ENCODE measurements at regions not wholly inside any gene's neighbourhood (a gene's known extent, or its start where the extent isn't known, plus 50 kb on each side); places are given as distances from the start of the nearest gene placed in this dataset.

- TF ChIP-seq CTCF (IDR thresholded peaks at IDR 0.05; ENCODE audit: borderline replicate concordance, extremely low read depth, low read length, poor library complexity, severe bottlenecking) (no peak), EZH2 (IDR thresholded peaks at IDR 0.05; ENCODE audit: borderline replicate concordance, low read depth, low read length, severe bottlenecking) (no peak)
These were observed 56.6 kb downstream of the OTOR start for GRCh38 chr20:16804793-16805187.

Data from DND-41 (cell line).